H9 (cell line): ENCODE measurements at regions not wholly inside any gene's neighbourhood (a gene's known extent, or its start where the extent isn't known, plus 50 kb on each side); places are given as distances from the start of the nearest gene placed in this dataset.

ENCODE experiments used
- DNase-seq: peaks from one replicate; pipeline ENCODE4 v3.0.0-alpha.2; 2017
- H2AFZ ChIP-seq: one replicate; pipeline ENCODE4 v1.6.1; 2013; ENCODE audit warnings: mild to moderate bottlenecking, low read length, control low read depth, moderate library complexity
- H2AK5ac ChIP-seq: 2 replicates; pipeline ENCODE4 v1.6.1; 2013; ENCODE audit warnings: low read length, control low read depth, mixed read lengths; ENCODE audit not compliant: insufficient read length
- H2BK120ac ChIP-seq: one replicate; pipeline ENCODE4 v1.6.1; 2013; ENCODE audit warnings: low read depth, mild to moderate bottlenecking, low read length, control low read depth, inconsistent platforms; ENCODE audit not compliant: poor library complexity, severe bottlenecking
- H2BK12ac ChIP-seq: 2 replicates; pipeline ENCODE4 v1.6.1; 2013; ENCODE audit warnings: low read length, control low read depth, mixed read lengths, low read depth; ENCODE audit not compliant: insufficient read length
- H2BK15ac ChIP-seq: 2 replicates; pipeline ENCODE4 v1.6.1; 2013; ENCODE audit warnings: low read depth, low read length, control low read depth
- H2BK20ac ChIP-seq: one replicate; pipeline ENCODE4 v1.6.1; 2013; ENCODE audit warnings: low read depth, mild to moderate bottlenecking, low read length, control low read depth, inconsistent platforms; ENCODE audit not compliant: poor library complexity, severe bottlenecking
- H2BK5ac ChIP-seq: 2 replicates; pipeline ENCODE4 v1.6.1; 2013; ENCODE audit warnings: low read length, control low read depth, mixed read lengths; ENCODE audit not compliant: insufficient read length
- H3K14ac ChIP-seq: 2 replicates; pipeline ENCODE4 v1.6.1; 2013; ENCODE audit warnings: low read length, control low read depth; ENCODE audit not compliant: insufficient read depth
- H3K18ac ChIP-seq: 2 replicates; pipeline ENCODE4 v1.6.1; 2013; ENCODE audit warnings: low read depth, mild to moderate bottlenecking, mixed read lengths, low read length, control low read depth; ENCODE audit not compliant: insufficient read length
- H3K23ac ChIP-seq: 2 replicates; pipeline ENCODE4 v1.6.1; 2013; ENCODE audit warnings: low read length, control low read depth, mixed read lengths, low read depth; ENCODE audit not compliant: insufficient read length
- H3K23me2 ChIP-seq: 2 replicates; pipeline ENCODE4 v1.6.1; 2013; ENCODE audit warnings: low read depth, mild to moderate bottlenecking, mixed read lengths, low read length, control low read depth; ENCODE audit not compliant: insufficient read length, poor library complexity, severe bottlenecking
- H3K27ac ChIP-seq: 2 replicates; pipeline ENCODE4 v1.5.1; 2013; ENCODE audit warnings: low read length, control low read depth, mixed read lengths, low read depth; ENCODE audit not compliant: insufficient read length
- H3K27me3 ChIP-seq: 2 replicates; pipeline ENCODE4 v1.6.1; 2013; ENCODE audit warnings: low read length, control low read depth, inconsistent platforms; ENCODE audit not compliant: insufficient read depth
- H3K4ac ChIP-seq: 2 replicates; pipeline ENCODE4 v1.6.1; 2013; ENCODE audit warnings: low read depth, mild to moderate bottlenecking, control low read depth, inconsistent platforms, low read length, moderate library complexity
- H3K4me1 ChIP-seq: 2 replicates; pipeline ENCODE4 v1.6.1; 2013; ENCODE audit warnings: low read length, control low read depth, inconsistent platforms; ENCODE audit not compliant: insufficient read depth
- H3K4me2 ChIP-seq: 2 replicates; pipeline ENCODE4 v1.6.1; 2013; ENCODE audit warnings: low read length, control low read depth, mixed read lengths; ENCODE audit not compliant: insufficient read length, insufficient read depth
- H3K56ac ChIP-seq: 2 replicates; pipeline ENCODE4 v1.6.1; 2013; ENCODE audit warnings: low read depth, mild to moderate bottlenecking, mixed read lengths, low read length, control low read depth; ENCODE audit not compliant: insufficient read length
- H3K79me1 ChIP-seq: 2 replicates; pipeline ENCODE4 v1.6.1; 2013; ENCODE audit warnings: low read depth, mild to moderate bottlenecking, moderate library complexity, low read length, control low read depth, inconsistent platforms; ENCODE audit not compliant: insufficient read depth, poor library complexity, severe bottlenecking
- H3K79me2 ChIP-seq: 2 replicates; pipeline ENCODE4 v1.6.1; 2013; ENCODE audit warnings: low read length, control low read depth, inconsistent platforms; ENCODE audit not compliant: insufficient read depth
- H3K9ac ChIP-seq: 2 replicates; pipeline ENCODE4 v1.6.1; 2013; ENCODE audit warnings: low read length, control low read depth, mixed read lengths; ENCODE audit not compliant: insufficient read length; ENCODE audit errors: extremely low read depth
- H3K9me3 ChIP-seq: one replicate; pipeline ENCODE4 v1.6.1; 2013; ENCODE audit warnings: low read depth, low read length, inconsistent platforms; ENCODE audit not compliant: control insufficient read depth
- H3T11ph ChIP-seq: one replicate; pipeline ENCODE4 v1.6.1; 2013; ENCODE audit warnings: mild to moderate bottlenecking, low read length, control low read depth, inconsistent platforms
- H4K20me1 ChIP-seq: one replicate; pipeline ENCODE4 v1.6.1; 2013; ENCODE audit not compliant: control insufficient read depth, insufficient read length, insufficient read depth
- H4K5ac ChIP-seq: 2 replicates; pipeline ENCODE4 v1.6.1; 2013; ENCODE audit warnings: low read depth, mild to moderate bottlenecking, mixed read lengths, low read length, control low read depth; ENCODE audit not compliant: insufficient read length
- H4K8ac ChIP-seq: replicated peaks from 2 replicates; pipeline ENCODE4 v1.6.1; 2013; ENCODE audit warnings: low read length, control low read depth, mixed read lengths, low read depth; ENCODE audit not compliant: insufficient read length
- H4K91ac ChIP-seq: 2 replicates; pipeline ENCODE4 v1.6.1; 2013; ENCODE audit warnings: low read depth, mild to moderate bottlenecking, moderate library complexity, mixed read lengths, low read length, control low read depth; ENCODE audit not compliant: insufficient read length
- H3K27ac Mint-ChIP-seq, 3 experiments: 2 replicates in 2 of 3; 3 replicates in 1 of 3; pipeline ENCODE4 v1.8.0; 2020 to 2021; ENCODE audit warnings: mixed read lengths in 3 of 3, mild to moderate bottlenecking in 1 of 3, moderate library complexity in 1 of 3
- H3K27me3 Mint-ChIP-seq: 2 replicates; pipeline ENCODE4 v1.8.0; 2021; ENCODE audit warnings: low read depth, mild to moderate bottlenecking, moderate library complexity, mixed read lengths
- H3K36me3 Mint-ChIP-seq, 3 experiments: 2 replicates in 2 of 3; 3 replicates in 1 of 3; pipeline ENCODE4 v1.8.0; 2020 to 2021; ENCODE audit warnings: low read depth in 3 of 3, mixed read lengths in 3 of 3; ENCODE audit not compliant: insufficient read depth in 1 of 3
- H3K4me1 Mint-ChIP-seq, 2 experiments: 2 replicates each; pipeline ENCODE4 v1.8.0; 2020; ENCODE audit warnings: mixed read lengths in 2 of 2
- H3K4me3 Mint-ChIP-seq, 2 experiments: 2 replicates in 1 of 2; 3 replicates in 1 of 2; pipeline ENCODE4 v1.8.0; 2020 to 2021; ENCODE audit warnings: mild to moderate bottlenecking in 2 of 2, mixed read lengths in 2 of 2, moderate library complexity in 1 of 2
- H3K9me3 Mint-ChIP-seq, 2 experiments: 2 replicates in 1 of 2; 3 replicates in 1 of 2; pipeline ENCODE4 v1.8.0; 2020; ENCODE audit warnings: mild to moderate bottlenecking in 2 of 2, mixed read lengths in 2 of 2, moderate library complexity in 1 of 2
- CTCF ChIP-seq: fragments of 200-600 bp; sonication (generic); conservative IDR thresholded peaks from 3 replicates; pipeline ENCODE4 v1.8.0; 2021; ENCODE audit warnings: antibody characterized with exemption, mild to moderate bottlenecking
- WGBS: extraction: QIAGEN DNeasy Blood & Tissue Kit; methylation state at CpG from one replicate; pipeline ENCODE4 v1.1.7; 2013; ENCODE audit warnings: missing lambda C conversion rate, low lambda C conversion rate, mixed read lengths; ENCODE audit not compliant: insufficient read length; ENCODE audit errors: extremely low coverage; 5-methylcytosine and 5-hydroxymethylcytosine counted together

- Histone ChIP-seq H3K27ac (no peak overlapping the region), H2BK5ac (no peak overlapping the region), H3K14ac (no peak overlapping the region), H2AK5ac (no peak overlapping the region), H3K79me1 (no peaks in the 10 kb centered on the region), H2BK120ac (no peak overlapping the region), H4K5ac (no peak overlapping the region), H3K9me3 (no peaks in the 10 kb centered on the region), H3K4me2 (no peak overlapping the region), H2BK12ac (no peak overlapping the region), H3K27me3 (no peaks in the 10 kb centered on the region), H3K9ac (no peak overlapping the region), H3K4ac (no peak overlapping the region), H4K91ac (no peak overlapping the region), H2BK20ac (no peak overlapping the region), H3K23ac (no peak overlapping the region), H3K79me2 (no peaks in the 10 kb centered on the region), H3T11ph (no peak overlapping the region), H2AFZ (no peak overlapping the region), H4K8ac (no peak overlapping the region), H4K20me1 (no peaks in the 10 kb centered on the region), H3K56ac (no peak overlapping the region), H3K4me1 (no peaks in the 10 kb centered on the region), H3K23me2 (no peaks in the 10 kb centered on the region), H3K18ac (no peak overlapping the region), H2BK15ac (no peak overlapping the region)
- Mint-ChIP-seq H3K36me3 (no peaks in the 10 kb centered on the region), H3K9me3 (no peaks in the 10 kb centered on the region; a peak in 1 of 5 replicates), H3K4me3 (no peak overlapping the region), H3K27ac (no peak overlapping the region), H3K4me1 (peaks cover 21 to 25% of the 10 kb centered on the region in 2 experiments), H3K27me3 (peaks cover 11% of the 10 kb centered on the region)
- DNase-seq = no peak
- WGBS = no CpG with 5 or more reads among the region's 3 CpGs
- no peak for TF ChIP-seq CTCF
These were observed 64.9 kb upstream of the KLHL25 start for GRCh38 chr15:85859671-85860070.
